GM23338 (cell line): ENCODE measurements at regions not wholly inside any gene's neighbourhood (a gene's known extent, or its start where the extent isn't known, plus 50 kb on each side); places are given as distances from the start of the nearest gene placed in this dataset.

Experiments used
- ATAC-seq: fragments of 200-7000 bp; cut with Tn5 transposase; 3 replicates; pipeline ENCODE4 v1.9.1; 2020
- DNase-seq: peaks from one replicate; pipeline ENCODE4 v3.0.0-alpha.2; 2015; ENCODE audit warnings: low spot score
- H2AFZ ChIP-seq: fragments of 200-600 bp; sonication (generic); 2 replicates; pipeline ENCODE4 v1.8.0; 2016; ENCODE audit warnings: antibody characterized with exemption, mild to moderate bottlenecking, moderate library complexity
- H3F3A ChIP-seq: fragments of 200-600 bp; sonication (generic); replicated peaks from 2 replicates; pipeline ENCODE4 v1.8.0; 2017; ENCODE audit warnings: antibody characterized with exemption, mixed run types, low read depth
- H3K27ac ChIP-seq: fragments of 200-600 bp; sonication (generic); 2 replicates; pipeline ENCODE4 v1.6.1; 2016; ENCODE audit warnings: low read depth
- H3K27me3 ChIP-seq: fragments of 200-600 bp; sonication (generic); 2 replicates; pipeline ENCODE4 v1.8.0; 2016; ENCODE audit warnings: mild to moderate bottlenecking, mixed run types, moderate library complexity; ENCODE audit not compliant: insufficient read depth
- H3K36me3 ChIP-seq: fragments of 200-600 bp; sonication (generic); 2 replicates; pipeline ENCODE4 v1.8.0; 2016; ENCODE audit warnings: mild to moderate bottlenecking; ENCODE audit not compliant: insufficient read depth
- H3K4me1 ChIP-seq: fragments of 200-600 bp; sonication (generic); 2 replicates; pipeline ENCODE4 v1.8.0; 2016; ENCODE audit warnings: mild to moderate bottlenecking, moderate library complexity; ENCODE audit not compliant: insufficient read depth
- H3K4me2 ChIP-seq: fragments of 200-600 bp; sonication (generic); 2 replicates; pipeline ENCODE4 v1.7.1; 2017; ENCODE audit warnings: mixed run types
- H3K4me3 ChIP-seq: fragments of 200-600 bp; sonication (generic); 2 replicates; pipeline ENCODE4 v1.6.1; 2016; ENCODE audit warnings: mixed run types
- H3K79me2 ChIP-seq: fragments of 200-600 bp; sonication (generic); replicated peaks from 2 replicates; pipeline ENCODE4 v1.8.0; 2017; ENCODE audit warnings: mild to moderate bottlenecking; ENCODE audit not compliant: insufficient read depth
- H3K9me2 ChIP-seq: fragments of 200-600 bp; sonication (generic); 2 replicates; pipeline ENCODE4 v1.8.0; 2017; ENCODE audit not compliant: insufficient read depth
- H4K20me1 ChIP-seq: fragments of 200-600 bp; sonication (generic); replicated peaks from 2 replicates; pipeline ENCODE4 v1.8.0; 2017; ENCODE audit warnings: mild to moderate bottlenecking; ENCODE audit not compliant: insufficient read depth
- H3K27ac Mint-ChIP-seq: 2 replicates; pipeline ENCODE4 v1.8.0; 2020; ENCODE audit warnings: inconsistent platforms, mild to moderate bottlenecking, moderate library complexity, mixed read lengths
- H3K27me3 Mint-ChIP-seq: 3 replicates; pipeline ENCODE4 v1.8.0; 2022; ENCODE audit warnings: low read depth, mild to moderate bottlenecking, moderate library complexity, mixed read lengths, inconsistent platforms; ENCODE audit not compliant: insufficient read depth, poor library complexity
- H3K36me3 Mint-ChIP-seq: 3 replicates; pipeline ENCODE4 v1.8.0; 2021; ENCODE audit warnings: low read depth, mild to moderate bottlenecking, inconsistent platforms, moderate library complexity, mixed read lengths
- H3K4me1 Mint-ChIP-seq: 3 replicates; pipeline ENCODE4 v1.8.0; 2020; ENCODE audit warnings: mild to moderate bottlenecking, inconsistent platforms, mixed read lengths
- H3K4me3 Mint-ChIP-seq: 3 replicates; pipeline ENCODE4 v1.8.0; 2021; ENCODE audit warnings: moderate library complexity, mild to moderate bottlenecking, inconsistent platforms, mixed read lengths
- H3K9me3 Mint-ChIP-seq: 3 replicates; pipeline ENCODE4 v1.8.0; 2020; ENCODE audit warnings: moderate library complexity, mild to moderate bottlenecking, inconsistent platforms, mixed read lengths
- CREB1 ChIP-seq: fragments of 250-450 bp; sonication (Bioruptor Pico); IDR thresholded peaks from 2 replicates; pipeline ENCODE4 v1.5.0; 2020; ENCODE audit warnings: low read depth, mild to moderate bottlenecking, moderate library complexity
- ETS1 ChIP-seq: IDR thresholded peaks from 2 replicates; pipeline ENCODE4 v1.6.1; 2016; ENCODE audit warnings: antibody characterized with exemption
- EZH2phosphoT487 ChIP-seq: fragments of 200-600 bp; sonication (generic); IDR thresholded peaks from one replicate; pipeline ENCODE4 v1.8.1; 2018; ENCODE audit warnings: antibody characterized with exemption; ENCODE audit not compliant: unreplicated experiment
- POLR2AphosphoS5 ChIP-seq: IDR thresholded peaks from 2 replicates; pipeline ENCODE4 v1.6.1; 2016; ENCODE audit warnings: antibody characterized with exemption, low read depth
- STAT1 ChIP-seq: IDR thresholded peaks from one replicate; pipeline ENCODE4 v1.6.1; 2016; ENCODE audit warnings: antibody characterized with exemption; ENCODE audit not compliant: unreplicated experiment
- ZNF114 ChIP-seq: fragments of 250-450 bp; sonication (Bioruptor Pico); IDR thresholded peaks from 2 replicates; pipeline ENCODE4 v1.5.0; 2020; ENCODE audit warnings: mild to moderate bottlenecking, moderate library complexity
- ZNF331 ChIP-seq: fragments of 250-450 bp; sonication (Bioruptor Pico); IDR thresholded peaks from 2 replicates; pipeline ENCODE4 v1.5.0; 2020; ENCODE audit warnings: low read depth, mild to moderate bottlenecking, moderate library complexity
- ZNF462 ChIP-seq: fragments of 250-450 bp; sonication (Bioruptor Pico); IDR thresholded peaks from 2 replicates; pipeline ENCODE4 v1.5.0; 2020; ENCODE audit warnings: mild to moderate bottlenecking, moderate library complexity

GRCh38 chr2:3042601-3043585 lies 334.7 kb downstream of the EIPR1 start:
- Mint-ChIP-seq H3K27ac (no peak overlapping the region), H3K4me3 (no peak overlapping the region), H3K27me3 (peaks cover 4% of the 10 kb centered on the region), H3K36me3 (no peaks in the 10 kb centered on the region; the same call in 2 of the 3 replicates), H3K4me1 (no peaks in the 10 kb centered on the region; the same call in 2 of the 3 replicates), H3K9me3 (no peaks in the 10 kb centered on the region; the same call in 2 of the 3 replicates)
- Histone ChIP-seq H3K4me2 (no peak overlapping the region), H4K20me1 (no peaks in the 10 kb centered on the region), H3F3A (0 out of 2 replicates have a peak, but pooled peaks cover 3% of the 10 kb centered on the region), H3K9me2 (no peaks in the 10 kb centered on the region), H2AFZ (no peak overlapping the region), H3K4me3 (no peak overlapping the region), H3K27ac (no peak overlapping the region), H3K4me1 (no peaks in the 10 kb centered on the region), H3K27me3 (no peaks in the 10 kb centered on the region), H3K36me3 (no peaks in the 10 kb centered on the region), H3K79me2 (no peaks in the 10 kb centered on the region)
- TF ChIP-seq STAT1 = no peak
- DNase-seq = no peak
- ATAC-seq = no peak

DNA sequence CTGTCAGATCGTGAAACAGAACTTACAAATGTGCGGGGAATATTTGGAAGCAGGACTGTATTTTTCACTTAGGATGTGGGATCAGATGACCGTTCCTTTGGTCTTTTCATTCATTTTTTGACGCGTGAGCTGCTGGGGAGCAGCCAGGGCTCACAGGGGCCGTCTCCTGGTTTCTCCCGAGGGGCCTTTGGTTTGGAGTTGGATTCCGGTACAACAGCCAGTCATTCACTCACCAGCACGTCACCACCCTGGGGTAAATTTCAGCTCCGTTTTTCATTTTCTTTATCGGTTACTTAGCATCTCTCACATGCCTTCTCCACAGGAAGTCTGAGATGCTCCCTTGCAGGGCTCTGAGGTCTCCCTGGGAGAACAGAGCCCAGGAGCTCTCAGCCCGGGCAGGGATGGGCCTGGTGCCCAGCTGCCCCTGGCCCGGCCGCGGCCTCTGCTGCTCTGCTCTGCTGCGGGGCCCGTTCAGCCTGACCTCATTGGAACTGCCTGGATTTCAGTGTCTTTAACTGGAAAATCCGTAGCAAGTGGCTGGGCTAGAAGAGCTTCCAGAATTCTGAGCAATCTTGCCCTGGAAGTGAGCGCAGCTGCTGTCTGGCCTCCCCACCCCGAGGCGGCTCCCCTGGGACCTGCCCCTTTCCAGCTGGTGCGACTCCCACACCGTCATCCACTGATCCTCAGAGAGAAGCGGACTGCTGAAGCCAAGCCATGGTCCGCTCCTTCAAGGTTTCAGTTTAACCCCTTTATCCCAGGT lies 335.6 kb downstream of the EIPR1 start:
- H3K36me3 Mint-ChIP-seq = no peaks in the 10 kb centered on the region; the same call in 2 of the 3 replicates
- TF ChIP-seq ZNF462 (CRISPR knock-in tag) (no peak), EZH2phosphoT487 (no peak), STAT1 (no peak), ETS1 (no peak), POLR2AphosphoS5 (no peak), ZNF331 (CRISPR knock-in tag) (no peak), ZNF114 (CRISPR knock-in tag) (no peak), CREB1 (no peak)
- peak overlapping the region; percentile 10; the same call in 1 of the 2 replicates for H2AFZ ChIP-seq
- H3K27ac ChIP-seq = no peak overlapping the region
- H3K4me3 Mint-ChIP-seq = no peak overlapping the region
- no peaks in the 10 kb centered on the region for H3K27me3 ChIP-seq
- no peak overlapping the region for H3K4me2 ChIP-seq
- peaks cover 4% of the 10 kb centered on the region for H3K27me3 Mint-ChIP-seq
- H3K36me3 ChIP-seq = no peaks in the 10 kb centered on the region
- H3F3A ChIP-seq = 0 out of 2 replicates have a peak, but pooled peaks cover 3% of the 10 kb centered on the region
- no peaks in the 10 kb centered on the region for H3K4me1 ChIP-seq
- H3K27ac Mint-ChIP-seq = no peak overlapping the region
- ATAC-seq (peak; percentile 32; the same call in 2 of the 3 replicates), DNase-seq (no peak)
- no peaks in the 10 kb centered on the region; the same call in 2 of the 3 replicates for H3K4me1 Mint-ChIP-seq
- H3K4me3 ChIP-seq = no peak overlapping the region
- no peaks in the 10 kb centered on the region for H4K20me1 ChIP-seq
- H3K9me2 ChIP-seq = no peaks in the 10 kb centered on the region
- H3K9me3 Mint-ChIP-seq = no peaks in the 10 kb centered on the region; the same call in 2 of the 3 replicates
- no peaks in the 10 kb centered on the region for H3K79me2 ChIP-seq
